NB4 (cell line): ENCODE measurements at regions not wholly inside any gene's neighbourhood (a gene's known extent, or its start where the extent isn't known, plus 50 kb on each side); places are given as distances from the start of the nearest gene placed in this dataset.

ENCODE experiments used
- DNase-seq: peaks from one replicate; pipeline ENCODE4 v3.0.0; 2010; ENCODE audit warnings: low read depth
- H3K4me3 ChIP-seq: one replicate; pipeline ENCODE4 v1.5.1; 2011; ENCODE audit warnings: mild to moderate bottlenecking, low read depth, low read length, moderate library complexity
- MYC ChIP-seq: IDR thresholded peaks from 2 replicates; pipeline ENCODE4 v1.6.1; 2011; ENCODE audit warnings: low read depth, low read length
- POLR2A ChIP-seq: IDR thresholded peaks from 2 replicates; pipeline ENCODE4 v1.6.1; 2011; ENCODE audit warnings: mild to moderate bottlenecking; ENCODE audit not compliant: insufficient read length; ENCODE audit errors: extremely low read depth
- TF ChIP-seq, protein P1 (sequence below): IDR thresholded peaks from one replicate; pipeline ENCODE4 v1.5.1; 2012; ENCODE audit warnings: low read depth, low read length
- TF ChIP-seq, protein P2 (sequence below): IDR thresholded peaks from 2 replicates; pipeline ENCODE4 v1.6.1; 2011; ENCODE audit warnings: low read depth, low read length

DNA sequence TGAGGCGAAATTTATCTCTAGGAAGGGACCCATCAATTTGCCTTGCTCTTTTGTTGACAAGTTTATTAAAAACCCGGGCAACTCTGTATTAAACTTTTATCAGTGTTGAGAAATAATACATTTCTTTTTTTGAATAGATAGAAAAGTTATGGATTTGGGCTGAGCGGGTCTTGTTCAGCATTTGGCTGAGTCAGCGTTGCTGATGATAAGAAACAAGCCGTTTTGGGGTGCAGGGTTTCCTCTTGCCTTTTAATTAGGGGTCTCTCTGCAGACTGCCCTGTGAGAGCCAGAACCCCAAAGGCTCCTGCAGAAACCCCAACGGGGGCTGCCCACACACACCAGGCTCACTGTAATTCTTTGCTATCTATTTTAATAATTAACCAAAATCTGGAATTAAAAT, 82.1 kb upstream of the SLCO4A1 start:
- TF ChIP-seq, protein P1, sequence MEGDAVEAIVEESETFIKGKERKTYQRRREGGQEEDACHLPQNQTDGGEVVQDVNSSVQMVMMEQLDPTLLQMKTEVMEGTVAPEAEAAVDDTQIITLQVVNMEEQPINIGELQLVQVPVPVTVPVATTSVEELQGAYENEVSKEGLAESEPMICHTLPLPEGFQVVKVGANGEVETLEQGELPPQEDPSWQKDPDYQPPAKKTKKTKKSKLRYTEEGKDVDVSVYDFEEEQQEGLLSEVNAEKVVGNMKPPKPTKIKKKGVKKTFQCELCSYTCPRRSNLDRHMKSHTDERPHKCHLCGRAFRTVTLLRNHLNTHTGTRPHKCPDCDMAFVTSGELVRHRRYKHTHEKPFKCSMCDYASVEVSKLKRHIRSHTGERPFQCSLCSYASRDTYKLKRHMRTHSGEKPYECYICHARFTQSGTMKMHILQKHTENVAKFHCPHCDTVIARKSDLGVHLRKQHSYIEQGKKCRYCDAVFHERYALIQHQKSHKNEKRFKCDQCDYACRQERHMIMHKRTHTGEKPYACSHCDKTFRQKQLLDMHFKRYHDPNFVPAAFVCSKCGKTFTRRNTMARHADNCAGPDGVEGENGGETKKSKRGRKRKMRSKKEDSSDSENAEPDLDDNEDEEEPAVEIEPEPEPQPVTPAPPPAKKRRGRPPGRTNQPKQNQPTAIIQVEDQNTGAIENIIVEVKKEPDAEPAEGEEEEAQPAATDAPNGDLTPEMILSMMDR, result no peak
- no peak for TF ChIP-seq MYC
- TF ChIP-seq POLR2A, result no peak
- TF ChIP-seq, protein P2, sequence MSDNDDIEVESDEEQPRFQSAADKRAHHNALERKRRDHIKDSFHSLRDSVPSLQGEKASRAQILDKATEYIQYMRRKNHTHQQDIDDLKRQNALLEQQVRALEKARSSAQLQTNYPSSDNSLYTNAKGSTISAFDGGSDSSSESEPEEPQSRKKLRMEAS, result no peak
- no peak for DNase-seq
- no peak overlapping the region for H3K4me3 ChIP-seq

GRCh38 chr20:62561182-62561581, 81.1 kb upstream of the SLCO4A1 start:
- peak; percentile 44 for DNase-seq
- no peak for TF ChIP-seq POLR2A
- TF ChIP-seq MYC, result no peak
- TF ChIP-seq, protein P2, result no peak
- TF ChIP-seq, protein P1, result no peak
- H3K4me3 ChIP-seq, result no peak overlapping the region

- no peak for DNase-seq
- TF ChIP-seq MYC (no peak), POLR2A (no peak)
- TF ChIP-seq, protein P1, result no peak
- TF ChIP-seq, protein P2, result no peak
- no peak overlapping the region for H3K4me3 ChIP-seq
These were observed 80.4 kb upstream of the SLCO4A1 start for GRCh38 chr20:62561948-62562347.

DNA sequence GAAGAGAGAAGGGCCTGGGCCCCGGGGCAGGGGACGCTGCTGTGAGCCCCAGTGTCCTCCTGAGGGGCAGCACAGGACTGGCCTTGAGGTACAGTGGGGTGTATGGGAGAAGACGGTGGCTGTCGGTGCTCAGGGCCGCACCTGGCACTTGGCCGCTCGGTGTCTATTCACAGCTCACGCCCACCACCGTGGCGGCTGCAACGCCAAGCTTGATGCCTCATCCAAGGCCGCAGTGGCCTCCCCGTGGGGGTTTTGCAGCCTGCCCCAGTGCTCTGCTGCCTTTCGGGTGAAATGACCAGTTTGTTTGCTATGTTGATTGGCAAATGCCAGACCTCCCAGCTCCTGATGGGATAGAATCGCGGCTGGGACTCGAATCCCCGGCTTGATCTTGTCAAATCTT, 79.5 kb upstream of the SLCO4A1 start:
- H3K4me3 ChIP-seq, result no peak overlapping the region
- DNase-seq, result no peak
- TF ChIP-seq, protein P2, result no peak
- TF ChIP-seq, protein P1, result no peak
- TF ChIP-seq POLR2A (no peak), MYC (no peak)

DNA sequence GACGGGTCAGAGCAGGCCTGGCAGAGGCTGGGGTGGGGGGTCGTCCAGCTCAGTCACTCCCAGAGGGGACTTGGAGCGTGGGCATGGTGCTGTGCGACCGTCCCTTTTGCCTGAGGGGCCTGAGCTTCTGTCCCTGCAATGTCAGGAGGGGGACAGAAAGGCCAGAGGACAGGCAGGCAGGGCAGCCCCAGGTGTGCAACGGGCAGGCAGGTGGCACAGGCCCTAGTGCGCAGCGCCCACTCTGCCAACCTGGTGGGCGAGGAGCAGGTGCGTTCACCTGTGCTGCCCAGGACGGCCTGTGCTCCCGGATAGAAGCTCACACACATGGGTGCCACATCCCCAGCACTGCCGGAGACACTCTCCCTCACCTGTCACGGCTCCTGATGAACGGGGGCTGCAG, 78.7 kb upstream of the SLCO4A1 start:
- DNase-seq, result no peak
- no peak overlapping the region for H3K4me3 ChIP-seq
- no peak for TF ChIP-seq MYC
- TF ChIP-seq POLR2A, result no peak
- TF ChIP-seq, protein P1, result no peak
- TF ChIP-seq, protein P2, result no peak

GRCh38 chr20:62564456-62565245, 77.7 kb upstream of the SLCO4A1 start:
- TF ChIP-seq POLR2A, result no peak
- no peak for TF ChIP-seq MYC
- TF ChIP-seq, protein P2, result no peak
- TF ChIP-seq, protein P1, result no peak
- no peak for DNase-seq
- H3K4me3 ChIP-seq, result no peak overlapping the region
